ENCODE measurements at regions not wholly inside any gene's neighbourhood (a gene's known extent, or its start where the extent isn't known, plus 50 kb on each side); places are given as distances from the start of the nearest gene placed in this dataset.

DNA sequence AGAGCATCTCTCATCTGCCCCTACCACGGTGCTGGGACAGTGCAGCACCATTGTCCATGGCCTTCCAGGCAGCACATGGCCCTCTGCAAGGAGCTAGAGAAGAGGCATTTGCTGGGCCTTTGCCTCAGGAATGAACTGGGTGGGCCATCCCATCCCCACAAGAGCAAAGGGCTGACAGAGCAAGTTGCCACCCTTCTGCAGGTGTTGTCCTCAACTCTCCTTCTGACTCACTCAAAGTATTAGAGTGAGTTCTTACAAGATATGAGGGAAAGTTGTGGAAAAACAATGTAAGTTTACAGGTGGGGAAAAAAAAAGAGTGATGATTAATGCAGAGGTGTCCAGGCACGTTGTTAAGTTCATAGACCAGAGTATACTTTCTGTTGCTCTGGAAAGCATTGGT is 261.2 kb downstream of the SKIDA1 start:
- no peak for TF ChIP-seq EP300 (IDR thresholded peaks at IDR 0.05; ENCODE audit: borderline replicate concordance)
- TF ChIP-seq TAF1 (IDR thresholded peaks at IDR 0.05; ENCODE audit: low read depth), result no peak
- TF ChIP-seq, protein P1, sequence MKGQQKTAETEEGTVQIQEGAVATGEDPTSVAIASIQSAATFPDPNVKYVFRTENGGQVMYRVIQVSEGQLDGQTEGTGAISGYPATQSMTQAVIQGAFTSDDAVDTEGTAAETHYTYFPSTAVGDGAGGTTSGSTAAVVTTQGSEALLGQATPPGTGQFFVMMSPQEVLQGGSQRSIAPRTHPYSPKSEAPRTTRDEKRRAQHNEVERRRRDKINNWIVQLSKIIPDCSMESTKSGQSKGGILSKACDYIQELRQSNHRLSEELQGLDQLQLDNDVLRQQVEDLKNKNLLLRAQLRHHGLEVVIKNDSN (IDR thresholded peaks at IDR 0.05), result no peak
- no peak for TF ChIP-seq NFIC (IDR thresholded peaks at IDR 0.05)
- TF ChIP-seq EGR1 (IDR thresholded peaks at IDR 0.05), result no peak
- no peak for TF ChIP-seq CREB1 (IDR thresholded peaks at IDR 0.05; ENCODE audit: low read depth)
- no peak for TF ChIP-seq CEBPB (IDR thresholded peaks at IDR 0.05)
- TF ChIP-seq REST (IDR thresholded peaks at IDR 0.05; ENCODE audit: low read depth), result no peak
- TF ChIP-seq TEAD4 (IDR thresholded peaks at IDR 0.05), result no peak
- no peak for TF ChIP-seq RAD21 (IDR thresholded peaks at IDR 0.05; ENCODE audit: low read depth)

All from Ishikawa (cell line).